ENCODE measurements at regions not wholly inside any gene's neighbourhood (a gene's known extent, or its start where the extent isn't known, plus 50 kb on each side); places are given as distances from the start of the nearest gene placed in this dataset.

DNA sequence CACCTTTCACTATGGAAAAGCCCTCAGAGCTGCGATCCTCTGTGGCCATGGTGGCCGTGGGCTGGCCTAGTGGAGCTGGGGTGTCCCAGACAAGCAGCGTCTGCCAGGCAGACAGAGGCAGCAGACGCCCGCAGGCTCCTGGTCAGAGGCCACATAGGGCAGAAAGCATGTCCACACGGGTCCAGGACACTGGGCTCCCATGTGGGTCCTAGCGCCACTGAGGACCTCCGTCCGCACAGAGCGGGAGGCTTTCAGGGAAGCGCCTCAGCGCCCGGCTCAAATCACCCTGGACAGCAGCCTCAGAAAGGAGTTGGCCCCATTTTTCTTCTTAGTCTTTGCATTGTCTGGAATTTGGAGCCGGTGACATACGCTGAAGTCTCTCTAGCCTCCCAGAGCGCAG lies 389.7 kb downstream of the BRD1 start:
- no peak for DNase-seq
- H3K36me3 ChIP-seq, result no peaks in the 10 kb centered on the region
- H3K9me3 ChIP-seq, result peaks cover 0 to 27% (median 21%) of the 10 kb centered on the region in 4 donors
- no peaks in the 10 kb centered on the region for H3K4me1 ChIP-seq
- H3K27me3 ChIP-seq, result peaks cover 0 to 15% (median 5%) of the 10 kb centered on the region in 3 donors
- no peak overlapping the region for H3K4me3 ChIP-seq
- TF ChIP-seq EP300 (IDR thresholded peaks at IDR 0.05), result no peak
- no peak for TF ChIP-seq POLR2AphosphoS5 (IDR thresholded peaks at IDR 0.05)
- TF ChIP-seq POLR2A (IDR thresholded peaks at IDR 0.05), result no peak
- TF ChIP-seq CTCF (IDR thresholded peaks at IDR 0.05), result no peak
- intact Hi-C loops (cut with DNase I; ENCODE audit: low total_unique reads), result no loop called here
- no peak overlapping the region for H3K27ac ChIP-seq
- 75 to 88% (median 83%) methylated on average over 16 of the region's 16 CpGs for WGBS, 5 donors

DNA sequence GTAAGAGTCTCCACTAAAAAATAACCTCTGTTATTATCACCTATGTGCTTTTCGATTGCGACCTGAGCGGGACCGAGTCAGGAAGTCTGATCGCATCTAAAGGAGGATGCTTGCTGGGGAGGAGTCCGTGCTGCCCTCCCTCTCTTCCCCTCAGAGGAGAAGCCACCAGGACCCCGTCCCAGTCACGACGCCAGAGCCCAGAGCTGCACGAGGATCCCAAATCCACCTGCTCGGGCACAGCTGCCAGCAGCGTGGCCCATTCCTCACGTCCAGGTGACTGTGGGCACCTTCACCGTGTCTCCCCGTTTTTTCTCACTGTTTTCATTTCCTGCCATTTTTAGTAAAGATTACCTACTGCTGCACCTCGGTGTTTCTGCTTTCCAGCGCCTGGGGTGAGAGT lies 390.3 kb downstream of the BRD1 start:
- Histone ChIP-seq H3K4me3 (no peak overlapping the region), H3K27me3 (peaks cover 0 to 21% (median 9%) of the 10 kb centered on the region in 3 donors), H3K4me1 (no peaks in the 10 kb centered on the region), H3K9me3 (peaks cover 0 to 27% (median 21%) of the 10 kb centered on the region in 4 donors), H3K36me3 (no peaks in the 10 kb centered on the region), H3K27ac (no peak overlapping the region)
- intact Hi-C loops (cut with DNase I; ENCODE audit: low total_unique reads), result no loop called here
- 84 to 91% (median 89%) methylated on average over 17 of the region's 17 CpGs for WGBS, 5 donors
- no peak for DNase-seq
- no peak for TF ChIP-seq POLR2AphosphoS5 (IDR thresholded peaks at IDR 0.05)
- no peak for TF ChIP-seq CTCF (IDR thresholded peaks at IDR 0.05)
- no peak for TF ChIP-seq EP300 (IDR thresholded peaks at IDR 0.05)
- no peak for TF ChIP-seq POLR2A (IDR thresholded peaks at IDR 0.05)

DNA sequence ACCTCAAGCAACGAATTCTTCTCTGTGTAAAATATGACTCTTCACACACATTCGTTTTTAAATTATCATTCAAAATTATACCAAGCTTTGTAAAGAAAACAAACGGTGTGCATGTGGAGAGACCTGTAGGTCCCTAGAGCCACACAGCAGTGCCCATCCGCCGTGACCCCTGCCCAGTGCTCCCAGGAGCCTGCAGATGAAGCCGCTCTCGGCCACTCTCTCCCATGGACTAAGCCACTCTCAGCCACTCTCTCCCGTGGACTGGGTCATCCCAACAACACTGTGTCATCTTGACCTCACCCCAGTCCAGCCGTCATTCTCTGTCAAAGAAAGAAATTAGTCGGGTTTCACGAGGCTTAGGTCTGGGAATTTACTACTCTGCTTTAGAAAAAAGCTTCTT lies 391.6 kb downstream of the BRD1 start:
- intact Hi-C loops (cut with DNase I; ENCODE audit: low total_unique reads), result no loop called here
- 72 to 79% (median 77%) methylated on average over 11 of the region's 11 CpGs for WGBS, 5 donors
- Histone ChIP-seq H3K27me3 (peaks cover 0 to 25% (median 9%) of the 10 kb centered on the region in 3 donors), H3K36me3 (no peaks in the 10 kb centered on the region), H3K27ac (no peak overlapping the region), H3K4me1 (no peaks in the 10 kb centered on the region), H3K9me3 (peaks cover 0 to 25% (median 21%) of the 10 kb centered on the region in 4 donors), H3K4me3 (no peak overlapping the region)
- TF ChIP-seq POLR2AphosphoS5 (IDR thresholded peaks at IDR 0.05) (no peak), POLR2A (IDR thresholded peaks at IDR 0.05) (no peak), EP300 (IDR thresholded peaks at IDR 0.05) (no peak), CTCF (IDR thresholded peaks at IDR 0.05) (no peak)
- DNase-seq, result no peak

- intact Hi-C loops (cut with DNase I; ENCODE audit: low total_unique reads), result no loop called here
- Histone ChIP-seq H3K36me3 (no peaks in the 10 kb centered on the region), H3K27ac (no peak overlapping the region), H3K27me3 (peaks cover 0 to 25% (median 9%) of the 10 kb centered on the region in 3 donors), H3K4me3 (no peak overlapping the region), H3K9me3 (peaks cover 0 to 23% (median 20%) of the 10 kb centered on the region in 4 donors), H3K4me1 (no peaks in the 10 kb centered on the region)
- DNase-seq, result no peak
- WGBS, 5 donors, result 73 to 96% (median 78%) methylated on average over 5 to 13 of the region's 13 CpGs
- no peak for TF ChIP-seq POLR2AphosphoS5 (IDR thresholded peaks at IDR 0.05)
- no peak for TF ChIP-seq EP300 (IDR thresholded peaks at IDR 0.05)
- no peak for TF ChIP-seq CTCF (IDR thresholded peaks at IDR 0.05)
Observed at GRCh38 chr22:49435596-49435995, 392.1 kb downstream of the BRD1 start.
